Neural progenitor cell (in vitro differentiated cells): ENCODE measurements at regions not wholly inside any gene's neighbourhood (a gene's known extent, or its start where the extent isn't known, plus 50 kb on each side); places are given as distances from the start of the nearest gene placed in this dataset.

ENCODE experiments used
- EZH2 ChIP-seq: fragments of 200-600 bp; sonication (generic); IDR thresholded peaks from 2 replicates; pipeline ENCODE4 v1.6.1; 2017; ENCODE audit warnings: antibody characterized with exemption, mild to moderate bottlenecking, moderate library complexity
- TF ChIP-seq, protein P1 (sequence below): fragments of 200-600 bp; sonication (generic); IDR thresholded peaks from 2 replicates; pipeline ENCODE4 v1.5.1; 2017; ENCODE audit warnings: antibody characterized with exemption, mild to moderate bottlenecking

GRCh38 chr6:9461188-9461587, 953.7 kb downstream of the TFAP2A start:
- TF ChIP-seq, protein P1, sequence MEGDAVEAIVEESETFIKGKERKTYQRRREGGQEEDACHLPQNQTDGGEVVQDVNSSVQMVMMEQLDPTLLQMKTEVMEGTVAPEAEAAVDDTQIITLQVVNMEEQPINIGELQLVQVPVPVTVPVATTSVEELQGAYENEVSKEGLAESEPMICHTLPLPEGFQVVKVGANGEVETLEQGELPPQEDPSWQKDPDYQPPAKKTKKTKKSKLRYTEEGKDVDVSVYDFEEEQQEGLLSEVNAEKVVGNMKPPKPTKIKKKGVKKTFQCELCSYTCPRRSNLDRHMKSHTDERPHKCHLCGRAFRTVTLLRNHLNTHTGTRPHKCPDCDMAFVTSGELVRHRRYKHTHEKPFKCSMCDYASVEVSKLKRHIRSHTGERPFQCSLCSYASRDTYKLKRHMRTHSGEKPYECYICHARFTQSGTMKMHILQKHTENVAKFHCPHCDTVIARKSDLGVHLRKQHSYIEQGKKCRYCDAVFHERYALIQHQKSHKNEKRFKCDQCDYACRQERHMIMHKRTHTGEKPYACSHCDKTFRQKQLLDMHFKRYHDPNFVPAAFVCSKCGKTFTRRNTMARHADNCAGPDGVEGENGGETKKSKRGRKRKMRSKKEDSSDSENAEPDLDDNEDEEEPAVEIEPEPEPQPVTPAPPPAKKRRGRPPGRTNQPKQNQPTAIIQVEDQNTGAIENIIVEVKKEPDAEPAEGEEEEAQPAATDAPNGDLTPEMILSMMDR = no peak
- TF ChIP-seq EZH2 = no peak
